NT2/D1 (cell line): ENCODE measurements at regions not wholly inside any gene's neighbourhood (a gene's known extent, or its start where the extent isn't known, plus 50 kb on each side); places are given as distances from the start of the nearest gene placed in this dataset.
"Not testable (repeated sequence)": the region's sequence is repeated elsewhere in the genome, so short reads cannot be mapped to it uniquely, and the experiment has no call there.

Experiments used
- DNase-seq: peaks from one replicate; pipeline ENCODE4 v3.0.0-alpha.2; 2011; ENCODE audit warnings: low read depth, low spot score
- H3K27me3 ChIP-seq: 2 replicates; pipeline ENCODE4 v1.6.0; 2011; ENCODE audit warnings: mild to moderate bottlenecking; ENCODE audit not compliant: insufficient read length, insufficient read depth
- H3K36me3 ChIP-seq: 2 replicates; pipeline ENCODE4 v1.6.1; 2011; ENCODE audit warnings: mild to moderate bottlenecking, low read length, mixed read lengths; ENCODE audit not compliant: insufficient read depth, insufficient read length
- H3K4me1 ChIP-seq: 2 replicates; pipeline ENCODE4 v1.5.1; 2011; ENCODE audit not compliant: insufficient read depth, insufficient read length
- H3K4me3 ChIP-seq: 2 replicates; pipeline ENCODE4 v1.5.1; 2011; ENCODE audit warnings: low read depth; ENCODE audit not compliant: insufficient read length
- H3K9ac ChIP-seq: 2 replicates; pipeline ENCODE4 v1.6.0; 2011; ENCODE audit warnings: low read depth; ENCODE audit not compliant: insufficient read length
- H3K9me3 ChIP-seq: 2 replicates; pipeline ENCODE4 v1.5.1; 2011; ENCODE audit warnings: mild to moderate bottlenecking, low read length; ENCODE audit not compliant: insufficient read depth
- SUZ12 ChIP-seq: IDR thresholded peaks from 2 replicates; pipeline ENCODE4 v1.6.1; 2011; ENCODE audit not compliant: insufficient read length, insufficient read depth; ENCODE audit errors: extremely low read depth
- YY1 ChIP-seq: IDR thresholded peaks from 2 replicates; pipeline ENCODE4 v1.6.1; 2011; ENCODE audit not compliant: insufficient read length, insufficient read depth
- ZNF274 ChIP-seq: IDR thresholded peaks from 2 replicates; pipeline ENCODE4 v1.6.1; 2011; ENCODE audit warnings: mild to moderate bottlenecking, low read depth, low read length

DNA sequence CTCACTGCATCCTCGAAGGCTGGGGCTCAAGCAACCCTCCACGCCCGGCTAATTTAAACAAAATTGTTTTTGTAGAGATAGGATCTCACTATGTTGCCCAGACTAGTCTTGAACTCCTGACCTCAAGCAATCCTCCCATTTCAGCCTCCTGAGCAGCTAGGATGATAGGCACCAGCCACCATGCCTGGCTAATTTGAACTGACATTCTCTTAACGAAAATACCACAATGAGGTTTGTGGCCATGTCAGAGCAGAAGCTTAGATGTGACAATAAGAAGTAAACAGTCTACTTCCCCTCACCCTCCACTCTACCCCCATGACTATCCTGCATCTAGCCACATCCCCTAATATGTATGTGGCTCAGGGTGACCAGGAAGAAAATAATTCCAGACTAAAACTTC, 74.8 kb upstream of the PLCB4 start:
- no peak for TF ChIP-seq YY1
- no peak for TF ChIP-seq SUZ12
- no peaks in the 10 kb centered on the region for H3K36me3 ChIP-seq
- H3K27me3 ChIP-seq: no peaks in the 10 kb centered on the region
- H3K9ac ChIP-seq: no peak overlapping the region
- no peaks in the 10 kb centered on the region for H3K4me1 ChIP-seq
- no peak overlapping the region for H3K4me3 ChIP-seq
- no peaks in the 10 kb centered on the region for H3K9me3 ChIP-seq
- no peak for DNase-seq

DNA sequence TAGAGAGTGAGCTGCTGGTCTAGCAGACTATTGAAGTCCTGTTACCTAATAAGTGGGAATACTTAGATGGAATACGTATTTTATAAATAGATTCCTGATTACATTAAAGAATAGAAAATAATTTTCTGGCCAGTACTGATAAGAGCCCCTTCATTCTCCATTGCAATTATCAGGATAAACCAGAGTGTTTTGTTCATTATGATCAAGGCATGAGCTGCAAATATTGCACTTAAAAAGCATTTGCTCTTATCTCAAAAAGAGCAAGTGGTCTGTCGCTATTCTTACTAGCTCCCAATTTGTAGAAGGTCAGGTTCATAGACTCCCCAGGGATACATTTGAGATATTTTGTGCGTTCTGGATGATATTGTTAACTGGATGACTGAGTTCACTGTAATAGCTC, 73.1 kb upstream of the PLCB4 start:
- H3K4me1 ChIP-seq: no peaks in the 10 kb centered on the region
- H3K27me3 ChIP-seq: no peaks in the 10 kb centered on the region
- no peak for DNase-seq
- TF ChIP-seq YY1 (no peak), SUZ12 (no peak), ZNF274 (no peak)
- no peaks in the 10 kb centered on the region for H3K36me3 ChIP-seq
- no peaks in the 10 kb centered on the region for H3K9me3 ChIP-seq
- H3K4me3 ChIP-seq: no peak overlapping the region
- no peak overlapping the region for H3K9ac ChIP-seq

DNA sequence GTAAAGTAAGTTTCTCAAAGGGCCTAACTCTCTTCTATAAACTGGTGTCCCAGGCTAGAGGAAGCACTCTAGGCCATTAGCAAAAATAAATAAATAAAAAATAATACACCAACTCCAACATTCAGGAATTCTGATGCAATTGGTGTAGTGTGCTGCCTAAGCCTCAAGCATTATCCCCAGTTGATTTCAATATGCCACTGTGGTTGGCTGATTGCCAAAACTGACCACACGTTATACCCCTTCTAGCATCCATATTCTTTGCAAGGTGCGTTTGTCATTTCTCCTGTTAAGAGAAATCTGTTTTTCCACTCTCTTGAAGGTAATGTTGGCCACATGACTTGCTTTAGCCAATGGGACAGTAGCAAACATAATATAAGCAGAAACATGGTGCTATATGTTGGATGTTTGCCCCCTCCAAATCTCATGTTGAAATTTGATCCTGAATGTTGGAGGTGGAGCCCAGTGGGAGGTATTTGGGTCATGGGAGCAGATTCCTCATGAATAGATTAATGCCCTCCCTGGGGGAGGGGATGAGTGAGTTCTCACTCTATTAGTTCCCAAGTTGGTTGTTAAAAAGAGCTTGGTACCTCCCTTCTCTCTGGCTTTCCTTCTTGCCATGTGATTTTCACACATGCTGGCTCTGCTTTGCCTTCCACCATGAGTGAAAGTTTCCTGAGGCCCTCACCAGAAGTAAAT, 71.9 kb upstream of the PLCB4 start:
- no peak for DNase-seq
- Histone ChIP-seq H3K4me3 (no peak overlapping the region), H3K4me1 (no peaks in the 10 kb centered on the region), H3K9ac (no peak overlapping the region), H3K27me3 (no peaks in the 10 kb centered on the region), H3K9me3 (no peaks in the 10 kb centered on the region), H3K36me3 (no peaks in the 10 kb centered on the region)
- TF ChIP-seq YY1 (no peak), SUZ12 (no peak), ZNF274 (no peak)

DNA sequence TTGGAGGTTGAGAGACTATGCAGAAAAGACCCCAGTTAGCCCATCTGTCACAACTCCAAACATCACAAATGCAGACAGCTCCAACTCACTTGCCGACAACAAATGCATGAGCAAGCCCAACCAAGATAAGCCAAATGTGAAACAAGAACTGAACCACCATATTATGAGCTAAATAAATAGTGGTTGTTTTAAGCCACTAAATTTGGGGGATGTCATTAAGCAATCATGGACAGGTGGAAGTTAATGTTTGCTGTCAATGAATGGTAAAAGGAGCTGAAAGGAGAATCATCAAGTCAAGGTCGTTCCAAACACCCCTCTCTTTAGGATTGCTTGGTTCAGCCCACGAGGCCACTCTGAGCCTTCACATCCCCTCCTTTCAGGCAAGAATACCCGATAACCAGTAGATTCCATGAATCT, 71.2 kb upstream of the PLCB4 start:
- Histone ChIP-seq H3K9me3 (0 out of 2 replicates have a peak, but pooled peaks cover 5% of the 10 kb centered on the region), H3K4me1 (no peaks in the 10 kb centered on the region), H3K27me3 (no peaks in the 10 kb centered on the region), H3K36me3 (no peaks in the 10 kb centered on the region), H3K9ac (no peak overlapping the region), H3K4me3 (no peak overlapping the region)
- TF ChIP-seq ZNF274: no peak
- TF ChIP-seq SUZ12: no peak
- TF ChIP-seq YY1: no peak
- DNase-seq: no peak

DNA sequence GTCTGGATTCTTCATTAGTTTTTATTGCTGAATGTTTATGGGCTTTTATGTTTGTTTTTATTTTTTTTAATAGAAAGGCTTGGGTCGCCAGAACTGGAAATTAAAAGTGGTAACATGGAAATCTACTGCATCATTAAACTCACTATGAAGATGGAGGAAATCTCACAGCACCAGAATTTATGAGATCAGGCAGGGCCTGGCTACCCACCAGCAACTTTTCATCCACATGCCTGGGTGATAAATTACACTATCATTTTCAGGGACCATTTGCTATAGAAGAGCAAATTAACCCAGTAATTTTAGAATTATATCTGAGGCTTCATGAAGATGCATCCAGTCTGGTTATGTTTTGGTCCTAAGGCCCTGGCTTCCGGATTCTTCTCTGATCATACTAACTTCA, 57.8 kb upstream of the PLCB4 start:
- Histone ChIP-seq H3K9me3 (peaks cover 14% of the 10 kb centered on the region), H3K4me3 (no peak overlapping the region), H3K27me3 (no peaks in the 10 kb centered on the region), H3K4me1 (no peaks in the 10 kb centered on the region), H3K9ac (no peak overlapping the region), H3K36me3 (no peaks in the 10 kb centered on the region)
- TF ChIP-seq ZNF274 (no peak), YY1 (no peak), SUZ12 (no peak)
- DNase-seq: no peak

DNA sequence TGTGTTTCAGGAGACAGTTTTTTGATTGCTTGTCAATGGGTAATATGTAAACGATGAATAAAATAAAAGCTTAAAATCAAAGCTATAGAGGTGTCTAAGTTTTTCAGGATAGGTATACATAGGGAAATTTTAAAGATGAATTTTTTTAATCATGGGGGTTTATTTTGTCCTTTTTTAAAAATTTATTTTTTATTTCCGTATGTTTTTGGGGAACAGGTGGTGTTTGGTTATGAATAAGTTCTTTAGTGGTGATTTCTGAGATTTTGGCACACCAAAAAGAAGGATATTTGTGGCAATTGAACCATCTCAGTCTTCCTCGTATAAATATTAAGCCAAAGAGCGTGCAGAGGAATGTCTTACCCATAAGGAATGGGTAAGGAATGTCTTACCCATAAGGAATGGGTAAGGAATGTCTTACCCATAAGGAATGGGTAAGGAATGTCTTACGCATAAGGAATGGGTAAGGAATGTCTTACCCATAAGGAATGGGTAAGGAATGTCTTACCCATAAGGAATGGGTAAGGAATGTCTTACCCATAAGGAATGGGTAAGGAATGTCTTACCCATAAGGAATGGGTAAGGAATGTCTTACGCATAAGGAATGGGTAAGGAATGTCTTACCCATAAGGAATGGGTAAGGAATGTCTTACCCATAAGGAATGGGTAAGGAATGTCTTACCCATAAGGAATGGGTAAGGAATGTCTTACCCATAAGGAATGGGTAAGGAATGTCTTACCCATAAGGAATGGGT, 53.5 kb upstream of the PLCB4 start:
- H3K4me3 ChIP-seq, H3K36me3 ChIP-seq, H3K27me3 ChIP-seq, DNase-seq, H3K9ac ChIP-seq, H3K4me1 ChIP-seq: not testable (repeated sequence)
- H3K9me3 ChIP-seq: peaks cover 21% of the 10 kb centered on the region

DNA sequence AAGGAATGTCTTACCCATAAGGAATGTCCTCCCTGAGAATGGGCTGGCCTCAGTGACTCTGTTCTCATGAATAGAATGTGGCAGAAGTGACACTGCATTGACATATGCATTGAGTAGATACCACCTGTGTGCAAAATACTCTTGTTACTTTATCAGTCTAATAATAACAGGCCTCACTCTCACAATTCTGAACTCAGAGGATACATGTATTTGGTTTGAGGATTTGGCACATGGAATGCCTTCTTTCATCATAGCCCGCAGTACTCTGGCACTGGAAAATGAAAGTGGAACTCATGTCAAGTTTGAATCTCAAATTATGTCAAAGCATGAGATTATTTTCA, 52.9 kb upstream of the PLCB4 start:
- DNase-seq: no peak
- Histone ChIP-seq H3K4me3 (no peak overlapping the region), H3K9ac (no peak overlapping the region), H3K4me1 (peaks cover 1% of the 10 kb centered on the region), H3K9me3 (peaks cover 21% of the 10 kb centered on the region), H3K36me3 (no peaks in the 10 kb centered on the region), H3K27me3 (no peaks in the 10 kb centered on the region)
- TF ChIP-seq YY1 (no peak), ZNF274 (no peak), SUZ12 (no peak)
